ENCODE measurements at regions not wholly inside any gene's neighbourhood (a gene's known extent, or its start where the extent isn't known, plus 50 kb on each side); places are given as distances from the start of the nearest gene placed in this dataset.

- TF ChIP-seq YY1 (IDR thresholded peaks at IDR 0.05; ENCODE audit: low read depth) (no peak), TEAD4 (IDR thresholded peaks at IDR 0.05) (no peak), ZBTB7A (IDR thresholded peaks at IDR 0.05; ENCODE audit: low read depth) (no peak)
Measured at GRCh38 chr5:143962201-143962600, 150.2 kb downstream of the HMHB1 start.

- TF ChIP-seq TCF12 (IDR thresholded peaks at IDR 0.05; ENCODE audit: low read depth), result no peak
- TF ChIP-seq USF1 (IDR thresholded peaks at IDR 0.05), result no peak
- TF ChIP-seq ZBTB7A (IDR thresholded peaks at IDR 0.05; ENCODE audit: low read depth), result no peak
- TF ChIP-seq YY1 (IDR thresholded peaks at IDR 0.05; ENCODE audit: low read depth), result no peak
- no peak for TF ChIP-seq CEBPB (IDR thresholded peaks at IDR 0.05)
- TF ChIP-seq RAD21 (IDR thresholded peaks at IDR 0.05; ENCODE audit: low read depth), result no peak
- TF ChIP-seq CREB1 (IDR thresholded peaks at IDR 0.05; ENCODE audit: low read depth), result no peak
- TF ChIP-seq MAX (IDR thresholded peaks at IDR 0.05), result no peak
- TF ChIP-seq EGR1 (IDR thresholded peaks at IDR 0.05), result no peak
- no peak for TF ChIP-seq TEAD4 (IDR thresholded peaks at IDR 0.05)
- TF ChIP-seq REST (IDR thresholded peaks at IDR 0.05; ENCODE audit: low read depth), result no peak
- TF ChIP-seq FOXM1 (IDR thresholded peaks at IDR 0.05; ENCODE audit: borderline replicate concordance, low read depth), result no peak
- TF ChIP-seq TAF1 (IDR thresholded peaks at IDR 0.05; ENCODE audit: low read depth), result no peak
- no peak for TF ChIP-seq NFIC (IDR thresholded peaks at IDR 0.05)
Measured at GRCh38 chr5:143964919-143965318, 153.0 kb downstream of the HMHB1 start.

- TF ChIP-seq TAF1 (IDR thresholded peaks at IDR 0.05; ENCODE audit: low read depth) (no peak), USF1 (IDR thresholded peaks at IDR 0.05) (no peak), CREB1 (IDR thresholded peaks at IDR 0.05; ENCODE audit: low read depth) (no peak), YY1 (IDR thresholded peaks at IDR 0.05; ENCODE audit: low read depth) (no peak), TEAD4 (IDR thresholded peaks at IDR 0.05) (no peak), ZBTB7A (IDR thresholded peaks at IDR 0.05; ENCODE audit: low read depth) (no peak), TCF12 (IDR thresholded peaks at IDR 0.05; ENCODE audit: low read depth) (no peak), REST (IDR thresholded peaks at IDR 0.05; ENCODE audit: low read depth) (no peak), NFIC (IDR thresholded peaks at IDR 0.05) (no peak), CEBPB (IDR thresholded peaks at IDR 0.05) (no peak), MAX (IDR thresholded peaks at IDR 0.05) (no peak), EGR1 (IDR thresholded peaks at IDR 0.05) (no peak), FOXM1 (IDR thresholded peaks at IDR 0.05; ENCODE audit: borderline replicate concordance, low read depth) (no peak)
Measured at GRCh38 chr5:143966280-143966679, 154.3 kb downstream of the HMHB1 start.

- no peak for TF ChIP-seq EP300 (IDR thresholded peaks at IDR 0.05; ENCODE audit: borderline replicate concordance)
- TF ChIP-seq RAD21 (IDR thresholded peaks at IDR 0.05; ENCODE audit: low read depth), result peak; percentile 36
Measured at GRCh38 chr5:143968071-143968878, 156.3 kb downstream of the HMHB1 start.

- TF ChIP-seq NFIC (IDR thresholded peaks at IDR 0.05) (no peak), REST (IDR thresholded peaks at IDR 0.05; ENCODE audit: low read depth) (no peak), CEBPB (IDR thresholded peaks at IDR 0.05) (no peak), TEAD4 (IDR thresholded peaks at IDR 0.05) (no peak), YY1 (IDR thresholded peaks at IDR 0.05; ENCODE audit: low read depth) (no peak), EP300 (IDR thresholded peaks at IDR 0.05; ENCODE audit: borderline replicate concordance) (no peak), FOXM1 (IDR thresholded peaks at IDR 0.05; ENCODE audit: borderline replicate concordance, low read depth) (no peak), RAD21 (IDR thresholded peaks at IDR 0.05; ENCODE audit: low read depth) (no peak), EGR1 (IDR thresholded peaks at IDR 0.05) (no peak), USF1 (IDR thresholded peaks at IDR 0.05) (no peak), CREB1 (IDR thresholded peaks at IDR 0.05; ENCODE audit: low read depth) (no peak), ZBTB7A (IDR thresholded peaks at IDR 0.05; ENCODE audit: low read depth) (no peak), TCF12 (IDR thresholded peaks at IDR 0.05; ENCODE audit: low read depth) (no peak), TAF1 (IDR thresholded peaks at IDR 0.05; ENCODE audit: low read depth) (no peak), MAX (IDR thresholded peaks at IDR 0.05) (no peak)
Measured at GRCh38 chr5:143970159-143970558, 158.2 kb downstream of the HMHB1 start.

Measured in Ishikawa (cell line).